Heart right ventricle (tissue), 16 donors: ENCODE measurements at regions not wholly inside any gene's neighbourhood (a gene's known extent, or its start where the extent isn't known, plus 50 kb on each side); places are given as distances from the start of the nearest gene placed in this dataset.

Experiments used
- ATAC-seq, 8 donors: fragments of 200-7000 bp; cut with Tn5 transposase; one replicate each; pipeline ENCODE4 v1.9.1; 2020; ENCODE audit warnings: mild to moderate bottlenecking in 8 of 8, moderate library complexity in 8 of 8, moderate number of reproducible peaks in 1 of 8
- DNase-seq, 2 donors: peaks; one replicate each; pipeline ENCODE4 v3.0.0-alpha.2; 2020
- H3K27ac ChIP-seq, 10 donors: fragments of 200-600 bp; sonication (generic) in 2 of 10; one replicate each; pipeline versions ENCODE4 v1.5.0 to v1.8.0; 2020 to 2022; ENCODE audit warnings: mild to moderate bottlenecking in 3 of 10
- H3K27me3 ChIP-seq, 7 donors: fragments of 200-600 bp; one replicate each; pipeline ENCODE4 v1.8.0; 2021 to 2022; ENCODE audit warnings: mild to moderate bottlenecking in 2 of 7
- H3K36me3 ChIP-seq, 9 donors: fragments of 200-600 bp; sonication (generic) in 1 of 9; one replicate each; pipeline versions ENCODE4 v1.5.0 to v1.8.0; 2020 to 2022; ENCODE audit warnings: mild to moderate bottlenecking in 2 of 9
- H3K4me1 ChIP-seq, 9 donors: fragments of 200-600 bp; sonication (generic) in 1 of 9; one replicate each; pipeline versions ENCODE4 v1.5.0 to v1.8.0; 2020 to 2022; ENCODE audit warnings: mild to moderate bottlenecking in 4 of 9
- H3K4me3 ChIP-seq, 10 donors: fragments of 200-600 bp; sonication (generic) in 2 of 10; one replicate each; pipeline versions ENCODE4 v1.5.0 to v1.8.0; 2020 to 2022; ENCODE audit warnings: mild to moderate bottlenecking in 7 of 10, moderate library complexity in 2 of 10
- H3K9me3 ChIP-seq, 11 donors: fragments of 200-600 bp in 10 of 11; sonication (generic) in 2 of 11; one replicate each; pipeline versions ENCODE4 v1.5.0 to v1.8.0; 2013 to 2022; ENCODE audit warnings: mild to moderate bottlenecking in 2 of 11, control low read depth in 1 of 11, moderate library complexity in 1 of 11
- CTCF ChIP-seq, 9 donors: fragments of 200-600 bp; sonication (generic) in 2 of 9; IDR thresholded peaks; one replicate each; pipeline versions ENCODE4 v1.5.0 to v1.8.0; 2021 to 2022; ENCODE audit warnings: antibody characterized with exemption in 9 of 9, mild to moderate bottlenecking in 5 of 9, moderate library complexity in 1 of 9
- WGBS, 2 donors: extraction: QIAGEN DNeasy Blood & Tissue Kit; methylation state at CpG; one replicate each; pipeline ENCODE4 v1.1.7; 2013; ENCODE audit warnings: inconsistent platforms in 1 of 2; 5-methylcytosine and 5-hydroxymethylcytosine counted together
- intact Hi-C, 10 donors: fragments of 100-400 bp; cut with DNase I; formaldehyde crosslinking; loops; one replicate each; pipeline versions ENCODE4 v1.11.1 to v1.14.2; 2022
- donor health status: Arrhythmogenic right ventricular cardiomyopathy.
- donor health status: ischemic (EF 13 %, LVEDD 7.1; RV severe dilation, severe dysfunction).
- donor health status: healthy with polysubstance abuse.
- donor health status: DM: no; HTN: yes; CAD: no.
- donor health status: DM: no; HTN: no; CAD: no.
- donor health status: ischemic (EF 25% LVEDD 6.9; RV normal size, moderate dysfunction).
- donor health status: ischemic (EF 25% LVEDD 5.7; RV mildly dilated, moderate dysfunction).
- donor health status: healthy.
- donor health status: DM: yes; HTN: yes; CAD: no.
- donor health status: Ischemic cardiomyopathy.
- donor health status: ischemic (EF 35%, LVEDD 5.7; RV mildly dilated, moderate dysfunction).
- donor health status: nonischemic (EF 11% LVEDD 7.7; RV severe dilation, severe dysfunction).
- donor health status: DM: yes; HTN: yes; CAD: no.
- donor health status: PGD.
- donor health status: ischemic (EF 29% LVEDD 5.4; RV normal size, mild dysfunction).
- donor health status: nonischemic (EF 23%, LVEDD 6.1; RV moderate dilation, normal function).

GRCh38 chr2:5528706-5529105 lies 163.5 kb upstream of the SOX11 start:
- H3K36me3 ChIP-seq, result no peaks in the 10 kb centered on the region
- DNase-seq (no peak), ATAC-seq (no peak)
- peaks cover 0 to 13% (median 0%) of the 10 kb centered on the region in 7 donors for H3K27me3 ChIP-seq
- peaks cover 0 to 5% (median 0%) of the 10 kb centered on the region in 9 donors for H3K4me1 ChIP-seq
- 41 to 57% methylated on average over 8 of the region's 8 CpGs for WGBS, 2 donors
- no peak overlapping the region for H3K27ac ChIP-seq
- H3K9me3 ChIP-seq, result no peaks in the 10 kb centered on the region
- H3K4me3 ChIP-seq, result no peak overlapping the region
- intact Hi-C loops, result no loop called here
- TF ChIP-seq CTCF (IDR thresholded peaks at IDR 0.05), result no peak

- intact Hi-C loops, result no loop called here
- no peak for TF ChIP-seq CTCF (IDR thresholded peaks at IDR 0.05)
- no peak for ATAC-seq
- no peaks in the 10 kb centered on the region for H3K9me3 ChIP-seq
- H3K27ac ChIP-seq, result no peak overlapping the region
- no peak overlapping the region for H3K4me3 ChIP-seq
- WGBS, 2 donors, result 87 to 91% methylated on average over 11 of the region's 11 CpGs
- H3K36me3 ChIP-seq, result no peaks in the 10 kb centered on the region
- H3K27me3 ChIP-seq, result peaks cover 0 to 13% (median 0%) of the 10 kb centered on the region in 7 donors
- DNase-seq, result no peak
- H3K4me1 ChIP-seq, result peaks cover 0 to 5% (median 0%) of the 10 kb centered on the region in 9 donors
These were observed 162.0 kb upstream of the SOX11 start for GRCh38 chr2:5530011-5530696.

- ATAC-seq (no peak), DNase-seq (no peak)
- Histone ChIP-seq H3K27me3 (peaks cover 0 to 9% (median 0%) of the 10 kb centered on the region in 7 donors), H3K4me3 (no peak overlapping the region), H3K27ac (no peak overlapping the region), H3K9me3 (no peaks in the 10 kb centered on the region), H3K36me3 (no peaks in the 10 kb centered on the region), H3K4me1 (no peaks in the 10 kb centered on the region)
- 71 to 80% methylated on average over 3 of the region's 3 CpGs for WGBS, 2 donors
- intact Hi-C loops, result no loop called here
- TF ChIP-seq CTCF (IDR thresholded peaks at IDR 0.05), result no peak
These were observed 156.9 kb upstream of the SOX11 start for GRCh38 chr2:5535301-5535700.

GRCh38 chr2:5537180-5537688 lies 154.9 kb upstream of the SOX11 start:
- peaks cover 0 to 9% (median 0%) of the 10 kb centered on the region in 9 donors for H3K4me1 ChIP-seq
- no peak for TF ChIP-seq CTCF (IDR thresholded peaks at IDR 0.05)
- no peak overlapping the region for H3K27ac ChIP-seq
- H3K9me3 ChIP-seq, result no peaks in the 10 kb centered on the region
- H3K36me3 ChIP-seq, result no peaks in the 10 kb centered on the region
- intact Hi-C loops, result no loop called here
- H3K27me3 ChIP-seq, result peaks cover 0 to 5% (median 0%) of the 10 kb centered on the region in 7 donors
- no peak overlapping the region for H3K4me3 ChIP-seq
- no peak for DNase-seq
- ATAC-seq, result no peak
- WGBS, 2 donors, result 82 to 91% methylated on average over 2 of the region's 2 CpGs
